Endothelial cell of hepatic sinusoid (primary cell): ENCODE measurements at regions not wholly inside any gene's neighbourhood (a gene's known extent, or its start where the extent isn't known, plus 50 kb on each side); places are given as distances from the start of the nearest gene placed in this dataset.
"Not testable (repeated sequence)": the region's sequence is repeated elsewhere in the genome, so short reads cannot be mapped to it uniquely, and the experiment has no call there.

Experiments used
- in situ Hi-C: cut with HindIII; loops from 2 replicates; pipeline ENCODE4 v1.10.0; 2017; ENCODE audit warnings: low sequenced_read_pairs

DNA sequence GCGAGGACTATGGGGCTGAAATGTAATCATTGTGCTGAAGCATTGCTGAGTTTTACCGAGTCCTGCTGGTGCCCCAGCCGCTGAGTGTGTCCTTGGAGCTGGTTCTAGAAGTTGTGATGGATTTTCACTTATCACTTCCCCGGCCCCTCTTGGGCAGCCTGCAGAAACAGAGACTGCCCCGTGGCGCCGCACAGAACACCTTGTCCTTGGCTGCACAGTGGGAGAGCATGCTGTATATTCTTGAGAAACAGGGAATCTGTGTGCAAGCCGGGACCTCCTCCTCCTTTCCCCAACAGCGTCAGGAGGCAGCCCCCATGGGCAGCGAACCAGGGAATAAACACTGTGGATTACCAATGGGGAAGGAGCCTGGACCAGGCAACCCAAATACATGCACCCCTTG is 90.6 kb upstream of the RUFY1 start:
- in situ Hi-C loops: no loop called here

DNA sequence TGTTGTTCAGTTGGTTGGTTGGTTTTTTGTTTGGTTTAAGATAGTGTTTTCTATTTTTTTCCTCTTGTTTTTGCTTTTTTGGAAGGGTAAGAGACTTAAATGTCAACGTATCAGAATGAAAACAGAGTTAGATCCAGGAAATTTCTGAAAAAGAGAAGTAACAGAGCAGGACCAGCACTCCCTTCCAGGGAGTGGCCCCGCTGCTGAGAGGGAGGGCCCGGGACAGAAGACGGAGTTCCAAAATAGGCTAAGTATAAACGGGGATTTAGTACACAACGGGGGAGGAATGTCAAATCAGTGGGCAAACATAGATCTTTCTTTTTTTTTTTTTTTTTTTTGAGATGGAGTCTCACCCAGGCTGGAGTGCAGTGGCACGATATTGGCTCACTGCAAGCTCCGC is 92.7 kb upstream of the RUFY1 start:
- in situ Hi-C loops: no loop called here

DNA sequence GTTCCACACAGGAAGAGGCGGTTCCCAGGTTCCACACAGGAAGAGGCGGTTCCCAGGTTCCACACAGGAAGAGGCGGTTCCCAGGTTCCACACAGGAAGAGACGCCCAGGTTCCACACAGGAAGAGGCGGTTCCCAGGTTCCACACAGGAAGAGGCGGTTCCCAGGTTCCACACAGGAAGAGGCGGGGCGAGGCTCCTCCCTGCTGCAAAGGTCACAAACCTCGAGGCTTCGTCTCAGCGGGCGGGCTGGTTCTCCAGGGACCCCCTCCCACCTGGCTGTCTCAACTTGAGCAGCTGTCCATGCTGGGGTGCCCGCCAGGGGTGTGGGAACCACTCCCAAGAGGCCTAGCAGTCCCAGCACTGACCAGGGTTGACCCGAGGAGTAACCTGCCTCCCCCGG is 94.3 kb upstream of the RUFY1 start:
- in situ Hi-C loops: not testable (repeated sequence)

DNA sequence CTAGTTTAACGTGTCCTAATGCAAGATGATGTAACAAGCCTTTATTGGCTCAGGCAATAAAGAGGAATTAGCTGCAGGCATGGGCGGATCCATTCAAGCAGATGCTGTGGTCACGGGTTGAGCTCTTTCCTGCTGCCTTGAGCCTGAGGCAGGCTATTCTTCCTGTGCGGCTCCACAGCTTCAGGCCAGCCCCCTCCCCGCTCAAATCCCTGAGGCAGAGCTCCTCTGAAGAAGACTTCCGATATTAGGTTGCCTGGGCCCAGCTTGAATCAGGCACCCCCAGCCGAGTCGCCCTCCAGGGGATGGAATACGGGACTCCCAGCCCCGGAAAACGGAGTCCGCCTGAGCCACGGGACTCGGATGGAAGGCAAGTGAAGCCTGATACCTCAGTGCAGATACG is 95.0 kb upstream of the RUFY1 start:
- in situ Hi-C loops: no loop called here

DNA sequence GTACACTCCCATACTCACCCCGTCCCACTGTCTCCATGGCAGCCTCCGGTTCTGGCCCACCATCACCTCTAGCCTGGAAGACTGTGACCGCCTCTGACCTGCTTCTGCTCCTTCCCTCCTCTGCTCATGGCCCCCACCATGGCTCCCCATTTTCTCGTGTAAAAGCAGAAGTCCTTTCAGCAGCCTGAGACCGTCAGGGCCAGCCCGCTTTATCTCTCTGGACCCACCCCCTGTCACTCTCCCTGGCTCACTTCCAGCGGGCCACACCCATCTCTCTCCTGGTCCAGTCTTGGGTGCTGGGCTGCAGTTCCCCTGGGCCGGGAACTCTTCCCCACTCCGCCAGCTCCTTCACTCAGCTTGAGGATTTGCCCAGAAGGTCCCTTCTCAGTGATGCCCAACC is 96.0 kb upstream of the RUFY1 start:
- in situ Hi-C loops: no loop called here

DNA sequence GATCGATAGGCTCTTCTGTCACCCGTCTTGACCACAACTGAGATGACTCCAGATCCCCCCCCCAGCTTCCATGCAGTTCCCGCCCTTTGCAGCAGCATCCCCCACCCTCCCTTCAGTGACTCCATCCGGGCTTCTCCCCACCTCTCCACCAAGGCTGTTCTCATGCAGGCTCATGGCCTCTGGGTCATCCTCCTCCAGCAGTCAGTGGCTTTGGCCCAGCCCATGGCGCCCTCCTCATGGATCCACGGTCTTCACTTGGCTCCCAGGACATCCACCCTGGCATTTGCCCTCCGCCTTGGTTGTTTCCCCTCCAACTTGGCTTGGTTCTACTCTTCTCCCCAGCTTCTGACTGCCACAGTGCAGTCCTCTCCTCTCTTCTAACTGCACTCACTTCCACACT is 96.7 kb upstream of the RUFY1 start:
- in situ Hi-C loops: no loop called here

DNA sequence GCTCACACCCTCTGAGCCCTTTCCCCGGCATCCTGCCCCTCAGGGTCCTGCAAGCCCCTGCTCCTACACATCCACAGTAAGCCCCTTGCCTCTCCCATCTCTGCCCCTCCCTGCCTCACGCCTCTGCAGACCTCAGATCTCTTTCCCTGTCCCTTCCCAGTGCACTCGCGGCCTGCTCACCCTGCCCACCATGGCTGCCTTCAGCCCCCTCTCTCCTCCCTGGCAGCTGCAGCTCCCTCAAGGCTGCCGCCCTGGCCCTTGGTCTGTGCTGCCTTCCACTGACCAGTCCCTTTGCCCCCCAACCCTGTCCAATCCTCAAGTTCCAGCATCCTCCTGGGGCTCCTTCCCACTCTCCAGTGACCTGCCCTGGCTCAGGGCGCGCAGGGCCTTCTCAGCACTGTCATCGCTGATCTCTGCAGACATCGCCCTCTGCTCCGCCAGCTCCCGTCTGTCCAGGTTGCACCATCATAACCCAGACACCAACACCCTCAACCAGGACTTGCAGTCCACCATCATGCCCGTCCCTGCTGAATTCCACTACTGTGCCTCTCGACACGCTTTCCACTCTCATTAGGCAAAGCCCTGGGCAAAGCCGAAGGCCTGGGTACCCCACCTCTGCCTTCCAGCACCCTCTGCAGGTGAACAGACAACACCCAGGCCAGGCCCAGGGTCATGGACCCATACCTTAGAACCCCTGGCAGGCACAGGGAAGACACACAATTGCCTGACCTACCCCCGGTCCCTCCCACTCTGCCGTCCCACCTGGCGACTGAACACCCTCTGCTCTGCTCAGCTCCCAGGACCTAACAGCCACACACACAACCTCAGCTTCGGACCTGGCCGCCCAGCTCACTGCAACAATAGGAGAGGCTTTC is 97.8 kb upstream of the RUFY1 start:
- in situ Hi-C loops: no loop called here

DNA sequence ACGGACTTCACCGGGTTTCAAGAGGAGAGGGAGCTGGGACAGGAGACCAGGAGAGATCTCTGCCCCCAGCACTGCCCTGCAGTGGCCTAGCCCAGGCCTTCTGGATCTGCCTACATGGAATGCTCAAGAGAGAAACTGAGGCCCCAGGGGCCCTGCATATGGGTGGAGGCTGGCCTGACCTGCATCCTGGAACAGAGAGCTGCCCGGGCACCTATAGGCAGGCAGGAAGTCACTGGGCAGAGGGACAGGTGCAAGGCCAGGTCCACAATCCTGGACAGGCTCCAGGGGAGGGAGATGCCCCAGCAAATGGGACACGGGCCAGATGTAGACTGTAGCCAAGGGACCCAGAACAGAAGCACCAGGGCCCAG is 98.5 kb upstream of the RUFY1 start:
- in situ Hi-C loops: no loop called here

DNA sequence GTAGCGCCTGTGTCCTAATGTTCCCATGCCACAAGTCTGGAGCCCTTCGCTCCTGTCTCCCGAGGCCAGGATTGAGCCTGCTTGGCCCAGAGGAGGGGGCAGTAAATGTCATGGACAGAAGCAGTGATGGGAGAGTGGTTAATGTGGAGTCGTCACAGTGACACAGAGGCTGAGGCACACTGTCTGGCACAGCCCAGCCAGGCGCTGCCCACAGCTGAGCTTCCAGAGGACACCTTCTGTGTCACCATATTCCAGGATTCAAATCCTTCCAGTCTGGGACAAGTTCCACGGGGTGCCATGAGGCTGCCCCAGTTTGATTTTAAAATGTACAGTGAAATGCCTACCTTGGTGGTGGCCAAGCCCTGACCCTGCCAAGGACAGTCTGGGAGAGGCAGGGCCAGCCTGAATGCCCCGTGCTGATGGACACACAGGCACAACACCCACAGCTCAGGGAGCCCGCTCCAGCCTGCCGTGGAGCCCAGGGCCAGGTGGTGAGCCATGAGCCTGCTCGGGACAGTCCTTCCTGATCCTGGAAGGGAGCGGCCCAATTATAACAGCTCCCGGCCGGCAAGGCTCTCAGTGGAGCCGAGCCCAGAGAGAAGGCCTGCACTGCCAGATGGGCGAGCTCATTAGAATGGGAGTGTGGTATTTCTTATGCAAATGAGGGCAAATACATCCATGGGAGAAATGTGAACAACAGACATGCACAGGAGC is 99.1 kb upstream of the RUFY1 start:
- in situ Hi-C loops: no loop called here

DNA sequence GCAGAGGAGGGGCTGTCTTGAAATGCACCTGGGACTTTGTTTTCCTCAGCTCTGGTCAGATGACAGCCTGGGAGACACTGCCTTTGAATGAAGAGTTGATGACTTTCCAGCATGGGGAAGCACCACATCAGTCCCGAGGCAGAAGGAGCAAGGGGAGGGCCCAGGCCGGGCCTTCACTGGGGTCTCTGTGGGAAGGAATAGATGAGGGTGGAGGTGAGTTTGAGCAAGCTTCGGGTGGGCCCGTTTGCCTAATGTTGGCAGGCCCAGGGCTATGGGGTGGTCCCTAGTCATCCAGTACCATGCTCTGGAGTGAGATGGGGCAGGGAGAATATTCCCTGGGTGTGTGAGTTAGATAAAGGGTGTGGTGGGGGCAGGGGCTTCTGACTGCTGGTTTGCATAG is 100.4 kb upstream of the RUFY1 start:
- in situ Hi-C loops: not testable (repeated sequence)

DNA sequence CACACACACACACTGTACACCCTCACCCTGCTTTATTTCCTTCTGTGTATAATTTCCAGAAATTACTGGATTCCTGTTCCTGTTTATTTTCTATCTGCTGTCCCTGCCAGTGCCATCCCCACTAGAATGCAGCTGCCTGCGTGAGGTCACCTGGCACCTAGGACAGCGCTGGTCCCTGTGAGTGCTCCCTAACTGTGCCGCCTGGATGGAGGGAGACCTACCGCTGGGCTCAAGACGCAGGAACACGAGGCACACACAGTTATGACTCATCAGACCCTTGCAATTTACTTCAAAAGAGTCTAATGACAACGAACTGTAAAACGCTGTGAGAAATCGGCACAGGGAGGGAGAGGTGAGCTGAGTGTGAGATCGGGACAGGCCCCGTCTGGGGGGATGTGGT is 102.1 kb upstream of the RUFY1 start:
- in situ Hi-C loops: not testable (repeated sequence)

DNA sequence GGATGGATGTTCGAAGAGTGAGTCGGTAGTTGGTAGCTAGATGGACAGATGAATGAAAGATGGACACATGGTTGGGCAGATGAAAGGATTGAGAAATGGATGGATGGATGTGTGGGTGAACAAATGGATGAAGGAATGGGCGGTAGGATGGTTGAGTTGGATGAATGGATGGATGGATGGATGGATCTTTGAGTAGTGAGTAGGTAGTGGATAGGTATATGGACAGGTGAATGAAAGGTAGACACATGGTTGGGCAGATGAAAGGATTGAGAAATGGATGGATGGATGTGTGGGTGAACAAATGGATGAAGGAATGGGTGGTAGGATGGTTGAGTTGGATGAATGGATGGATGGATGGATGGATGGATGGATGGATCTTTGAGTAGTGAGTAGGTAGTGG is 97.0 kb upstream of the ADAMTS2 start:
- in situ Hi-C loops: not testable (repeated sequence)

DNA sequence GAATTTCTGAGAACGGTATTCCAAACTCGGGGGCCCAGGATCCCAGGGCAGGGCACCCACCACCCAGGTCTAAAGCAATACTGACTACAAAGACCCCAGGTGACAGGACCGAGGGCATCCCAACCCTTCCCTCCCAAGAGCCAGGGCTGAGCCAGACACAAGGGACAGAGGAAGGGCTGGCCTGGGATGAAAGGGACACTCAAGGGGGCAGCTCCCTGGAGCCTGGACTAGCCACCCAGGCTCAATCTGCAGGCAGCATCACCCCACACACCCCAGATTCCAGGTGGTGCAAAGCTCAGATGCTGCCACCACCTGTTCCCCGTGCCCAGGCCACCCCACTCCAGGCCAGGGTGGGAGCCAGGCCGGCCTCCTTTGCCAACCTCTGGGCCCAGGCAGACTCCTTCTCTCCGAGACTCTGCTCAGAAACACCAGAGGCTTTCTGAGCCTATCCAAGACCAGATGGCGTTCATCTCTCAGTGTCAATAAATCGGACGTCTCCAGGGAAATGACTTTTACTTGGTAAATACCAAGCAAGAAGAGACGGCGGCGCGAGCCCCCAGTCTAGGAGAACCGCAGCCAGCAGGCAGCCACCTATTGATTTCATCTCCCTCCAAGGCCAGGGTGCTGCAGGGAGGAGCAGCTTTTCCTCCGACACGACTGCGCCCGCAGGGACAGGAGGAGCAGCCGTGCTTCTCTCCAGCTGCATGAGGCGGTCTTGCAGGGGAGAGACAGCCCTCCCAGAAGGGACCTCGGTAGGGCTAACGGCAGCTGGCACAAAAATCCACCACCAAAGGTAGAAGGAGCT is 94.1 kb upstream of the ADAMTS2 start:
- in situ Hi-C loops: no loop called here

DNA sequence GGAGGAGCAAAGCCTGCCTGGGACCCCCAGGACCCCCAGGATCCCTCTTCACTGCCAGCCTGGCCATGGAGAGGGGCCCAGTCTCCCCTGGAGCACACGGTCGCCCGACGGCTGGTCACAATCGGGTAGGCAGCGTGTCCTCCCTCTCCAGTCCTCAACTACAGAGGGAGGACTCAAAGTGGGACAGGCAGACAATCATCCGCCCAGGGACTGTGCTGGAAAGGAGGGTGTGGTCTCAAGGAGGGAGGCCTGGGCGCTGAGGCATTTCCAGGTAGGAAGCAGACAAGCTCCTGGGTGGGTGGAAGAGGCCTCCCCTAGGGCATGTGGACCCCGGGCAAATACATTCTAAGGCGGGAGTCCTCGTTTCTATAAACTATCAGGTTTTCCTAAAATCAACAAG is 93.2 kb upstream of the ADAMTS2 start:
- in situ Hi-C loops: no loop called here

DNA sequence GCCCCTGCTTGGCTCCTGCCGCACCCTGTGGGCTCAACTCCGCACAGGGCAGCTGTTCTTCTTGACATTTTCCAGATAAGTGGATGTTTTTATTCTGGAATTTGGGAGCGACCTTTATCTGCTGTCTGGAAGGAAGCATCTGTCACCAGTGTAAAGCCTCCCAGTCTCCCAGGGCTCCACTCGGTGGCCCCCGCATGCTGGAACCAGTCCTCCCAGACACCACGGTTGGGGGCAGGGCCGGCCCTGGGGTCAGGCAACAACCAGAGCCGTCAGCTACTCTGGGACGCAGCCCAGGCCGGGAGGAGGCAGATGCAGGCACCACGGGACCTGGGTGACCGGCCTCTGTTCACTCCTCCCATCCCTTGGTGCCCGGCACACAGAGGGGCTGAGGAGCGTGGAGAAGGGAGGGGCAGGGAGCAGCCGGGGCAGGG is 92.8 kb upstream of the ADAMTS2 start:
- in situ Hi-C loops: no loop called here

DNA sequence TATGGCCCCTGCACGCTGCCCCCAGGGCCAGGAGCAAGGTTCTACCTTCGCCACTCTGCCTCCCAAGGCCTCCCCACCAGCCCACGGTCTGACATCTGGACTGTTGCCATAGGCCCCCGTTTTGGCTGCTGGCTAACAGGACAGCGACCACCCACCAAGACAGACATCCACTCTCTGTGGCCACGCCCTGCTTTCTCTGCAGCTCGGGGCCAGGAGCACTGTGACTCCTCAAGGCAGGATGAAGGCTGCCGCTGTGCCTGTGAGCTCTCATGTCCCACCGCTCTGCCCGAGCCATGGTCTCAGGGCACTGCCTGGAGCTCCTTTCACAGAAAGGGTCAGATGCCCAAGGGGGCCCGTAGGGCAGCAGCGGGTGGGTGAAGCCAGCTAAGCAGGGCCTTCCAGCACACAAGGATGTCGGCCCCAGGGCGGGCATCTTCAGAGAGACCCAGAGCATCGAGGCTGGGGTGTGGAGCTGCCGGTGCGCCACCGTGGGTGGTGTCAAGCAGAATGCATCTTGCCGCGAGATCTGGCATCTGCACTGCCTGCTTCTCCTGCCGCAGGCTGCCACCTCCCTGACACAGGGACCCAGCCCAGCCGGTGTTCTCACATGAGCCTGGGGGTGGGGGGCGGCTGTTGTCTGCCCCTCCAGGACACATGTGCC is 92.2 kb upstream of the ADAMTS2 start:
- in situ Hi-C loops: no loop called here

DNA sequence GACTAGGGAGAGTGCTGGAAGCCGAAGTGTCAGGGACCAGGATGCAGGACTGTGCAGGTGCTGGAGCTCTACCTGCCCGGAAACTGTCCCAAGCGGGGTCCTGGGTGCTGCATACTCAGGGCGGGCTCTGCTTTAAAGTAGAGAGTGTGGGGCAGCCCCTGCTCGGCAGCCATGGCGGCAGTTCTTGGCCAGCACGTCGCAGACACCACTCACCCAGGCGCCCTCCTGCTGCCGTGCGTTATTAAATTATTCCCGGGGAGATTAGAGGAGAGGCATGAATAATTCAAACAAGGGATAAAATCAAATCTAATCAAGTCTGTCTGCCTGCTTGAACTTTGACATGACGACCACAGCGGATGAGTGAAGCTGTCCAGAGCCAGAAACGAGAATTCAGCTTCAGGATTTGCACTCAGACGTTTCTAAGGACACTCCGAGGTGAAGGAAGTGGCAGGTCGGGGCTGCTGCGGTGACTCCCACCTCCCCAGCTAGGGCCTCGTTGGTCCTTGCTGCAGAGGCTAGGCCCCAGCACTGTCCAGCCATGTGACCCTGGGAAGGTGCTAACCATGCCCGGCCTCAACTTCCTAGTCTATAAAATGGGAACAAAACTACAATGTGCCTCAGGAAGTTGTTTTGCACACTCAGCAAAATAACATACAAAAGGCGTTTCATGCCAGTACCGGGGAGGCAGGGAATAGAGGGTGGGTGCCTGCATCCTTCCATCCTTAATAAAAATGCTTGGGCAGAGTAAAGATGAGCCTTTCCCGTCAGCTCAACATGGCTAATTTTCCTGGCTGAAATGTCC is 91.3 kb upstream of the ADAMTS2 start:
- in situ Hi-C loops: no loop called here

DNA sequence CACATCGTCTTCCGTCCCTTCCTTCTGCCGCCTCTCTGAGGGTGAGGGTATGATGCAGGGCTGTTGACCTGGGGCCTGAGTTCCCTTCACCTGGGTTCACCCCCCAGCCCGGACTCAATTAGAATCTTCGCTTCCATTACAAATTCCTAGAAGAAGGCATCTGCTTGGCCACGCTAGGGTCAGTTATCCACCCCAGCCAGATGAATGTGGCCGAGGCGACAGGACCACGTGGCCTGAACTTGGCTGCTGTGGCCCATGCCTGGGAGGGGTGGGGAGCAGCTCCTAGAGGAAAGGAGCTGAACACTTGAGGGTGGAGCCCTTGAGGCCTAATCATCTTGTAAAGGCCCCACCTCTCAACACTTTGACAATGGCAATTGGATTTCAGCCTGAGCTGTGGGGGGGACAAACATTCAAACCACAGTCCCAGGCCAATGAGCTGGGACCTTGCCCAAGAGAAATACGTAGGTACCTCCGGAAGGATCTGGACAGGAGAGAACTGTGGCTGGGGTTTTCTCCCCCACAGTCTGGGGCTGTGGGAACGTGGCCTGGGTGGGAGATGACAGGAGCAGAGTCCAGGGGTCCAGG is 90.6 kb upstream of the ADAMTS2 start:
- in situ Hi-C loops: no loop called here

DNA sequence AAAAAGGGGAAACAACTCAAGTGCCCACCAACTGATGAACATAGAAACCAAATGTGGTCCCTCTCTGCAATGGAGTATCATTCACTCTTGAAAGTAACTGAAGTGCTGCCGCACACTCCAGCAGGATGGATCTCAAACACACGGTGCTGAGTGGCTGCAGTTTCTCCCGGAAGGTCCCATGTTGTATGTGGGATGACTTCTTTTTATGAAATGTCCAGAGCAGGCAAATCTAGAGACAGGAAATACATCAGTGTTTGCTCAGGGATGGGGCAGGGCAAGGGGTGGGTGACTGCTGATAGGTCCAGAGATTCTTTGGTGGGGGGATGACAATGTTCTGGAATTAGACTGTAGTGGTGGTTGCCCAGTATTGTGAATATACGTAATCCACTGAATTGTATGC is 89.9 kb upstream of the ADAMTS2 start:
- in situ Hi-C loops: no loop called here

DNA sequence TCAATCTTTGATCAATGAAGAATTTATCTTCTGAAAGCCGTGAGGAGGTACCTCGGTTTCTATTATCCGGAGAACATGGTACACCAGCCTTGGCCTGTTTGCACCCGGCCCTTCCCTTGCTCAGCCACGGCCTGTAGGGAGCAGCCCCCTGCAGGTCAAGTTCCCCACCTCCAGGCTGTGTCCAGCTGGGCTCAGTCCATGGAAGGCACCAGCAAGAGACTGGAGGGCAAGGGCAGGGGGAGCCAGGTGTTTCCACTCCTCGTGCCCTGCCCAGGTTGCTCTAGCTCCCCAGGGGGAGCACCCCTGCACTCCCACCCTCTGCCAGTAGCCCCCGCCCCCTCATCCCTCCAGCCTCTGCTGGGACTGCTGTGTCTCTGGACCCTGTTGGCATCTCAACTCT is 87.3 kb upstream of the ADAMTS2 start:
- in situ Hi-C loops: no loop called here
